ENCODE measurements at regions not wholly inside any gene's neighbourhood (a gene's known extent, or its start where the extent isn't known, plus 50 kb on each side); places are given as distances from the start of the nearest gene placed in this dataset.

- no peak for TF ChIP-seq CTCF (IDR thresholded peaks at IDR 0.05; ENCODE audit: low read depth, low read length)
- peak; percentile 55 to 66 for DNase-seq (ENCODE audit: low read depth in 2 of 2)
- no peak overlapping the region for H3K4me3 ChIP-seq (replicated peaks in 1 of 2; ENCODE audit: low read depth in 2 of 2, low read length in 2 of 2)
Observed at GRCh38 chr14:39491134-39491571, 58.9 kb upstream of the FBXO33 start.

DNA sequence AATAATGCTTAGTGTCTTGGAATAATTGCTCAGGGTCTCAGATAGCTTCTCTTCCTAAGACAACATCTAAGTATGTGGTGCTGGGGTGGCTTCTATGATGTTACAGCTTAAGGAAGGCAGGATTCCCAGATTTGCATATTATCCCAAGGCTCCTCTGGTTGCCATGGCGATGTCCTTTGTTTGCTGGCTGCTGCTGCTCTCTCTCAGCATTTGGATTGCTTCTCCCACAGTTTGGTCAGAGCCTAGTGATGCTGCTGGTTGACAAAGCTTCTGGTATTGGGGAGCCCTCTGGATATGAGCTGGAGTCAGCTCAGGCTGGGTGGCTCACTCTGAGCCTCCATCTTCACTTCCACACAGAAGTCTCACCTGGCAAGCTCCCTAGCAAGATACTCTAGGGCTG is 56.4 kb upstream of the FBXO33 start:
- no peak overlapping the region for H3K4me3 ChIP-seq (replicated peaks in 1 of 2; ENCODE audit: low read depth in 2 of 2, low read length in 2 of 2)
- no peak for TF ChIP-seq CTCF (IDR thresholded peaks at IDR 0.05; ENCODE audit: low read depth, low read length)
- peak; percentile 9 to 15 for DNase-seq (ENCODE audit: low read depth in 2 of 2)

- no peak for DNase-seq (ENCODE audit: low read depth in 2 of 2)
- H3K4me3 ChIP-seq (replicated peaks in 1 of 2; ENCODE audit: low read depth in 2 of 2, low read length in 2 of 2), result no peak overlapping the region
- no peak for TF ChIP-seq CTCF (IDR thresholded peaks at IDR 0.05; ENCODE audit: low read depth, low read length)
Observed at GRCh38 chr14:39483682-39484081, 51.4 kb upstream of the FBXO33 start.

Measured in cardiac fibroblast (primary cell).